HG02943 (cell line): ENCODE measurements at regions not wholly inside any gene's neighbourhood (a gene's known extent, or its start where the extent isn't known, plus 50 kb on each side); places are given as distances from the start of the nearest gene placed in this dataset.
"Not testable (repeated sequence)": the region's sequence is repeated elsewhere in the genome, so short reads cannot be mapped to it uniquely, and the experiment has no call there.

Experiments
- ATAC-seq: cut with Tn5 transposase; IDR thresholded peaks from one replicate; pipeline ENCODE4 v1.9.1; 2021; ENCODE audit warnings: mild to moderate bottlenecking, low read depth, moderate library complexity; ENCODE audit not compliant: unreplicated experiment

DNA sequence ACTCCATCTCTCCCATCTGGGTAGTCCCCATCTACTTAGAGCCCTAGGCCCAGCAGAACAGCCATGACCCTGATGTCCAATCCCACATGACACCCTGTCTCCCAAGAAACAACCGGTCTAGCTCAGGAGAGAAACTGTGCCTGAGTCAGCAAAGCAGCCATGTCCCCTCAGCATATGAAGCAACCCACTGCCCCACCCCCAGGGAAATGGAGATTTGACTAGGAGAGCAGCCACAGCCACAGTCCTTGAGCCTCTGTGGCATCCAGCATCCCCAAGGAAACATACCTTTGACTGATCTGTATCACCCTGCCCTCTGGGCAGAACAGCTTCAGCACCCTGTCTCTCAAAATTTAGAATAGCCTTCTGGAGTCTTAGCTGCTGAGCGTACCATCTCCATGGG lies 641.9 kb upstream of the FBXO33 start:
- ATAC-seq: no peak

DNA sequence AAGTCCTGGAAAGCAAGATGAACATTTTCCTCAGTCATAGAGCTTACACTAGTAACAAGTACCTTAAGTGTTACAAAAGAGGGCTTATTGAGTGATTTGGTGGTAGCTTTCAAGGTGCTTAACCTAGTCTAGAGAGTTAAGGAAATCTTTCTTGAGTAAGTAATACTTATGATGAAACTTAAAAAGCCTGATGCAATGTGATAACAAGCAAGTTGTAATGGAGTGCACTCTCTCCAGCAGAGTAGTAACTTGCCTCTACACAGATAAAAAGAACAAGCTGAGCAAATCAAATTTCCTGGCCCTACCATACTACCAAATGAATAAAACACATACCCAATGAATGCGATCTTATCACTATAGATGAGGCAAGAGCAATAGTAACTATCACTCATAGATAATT lies 639.9 kb upstream of the FBXO33 start:
- no peak for ATAC-seq

DNA sequence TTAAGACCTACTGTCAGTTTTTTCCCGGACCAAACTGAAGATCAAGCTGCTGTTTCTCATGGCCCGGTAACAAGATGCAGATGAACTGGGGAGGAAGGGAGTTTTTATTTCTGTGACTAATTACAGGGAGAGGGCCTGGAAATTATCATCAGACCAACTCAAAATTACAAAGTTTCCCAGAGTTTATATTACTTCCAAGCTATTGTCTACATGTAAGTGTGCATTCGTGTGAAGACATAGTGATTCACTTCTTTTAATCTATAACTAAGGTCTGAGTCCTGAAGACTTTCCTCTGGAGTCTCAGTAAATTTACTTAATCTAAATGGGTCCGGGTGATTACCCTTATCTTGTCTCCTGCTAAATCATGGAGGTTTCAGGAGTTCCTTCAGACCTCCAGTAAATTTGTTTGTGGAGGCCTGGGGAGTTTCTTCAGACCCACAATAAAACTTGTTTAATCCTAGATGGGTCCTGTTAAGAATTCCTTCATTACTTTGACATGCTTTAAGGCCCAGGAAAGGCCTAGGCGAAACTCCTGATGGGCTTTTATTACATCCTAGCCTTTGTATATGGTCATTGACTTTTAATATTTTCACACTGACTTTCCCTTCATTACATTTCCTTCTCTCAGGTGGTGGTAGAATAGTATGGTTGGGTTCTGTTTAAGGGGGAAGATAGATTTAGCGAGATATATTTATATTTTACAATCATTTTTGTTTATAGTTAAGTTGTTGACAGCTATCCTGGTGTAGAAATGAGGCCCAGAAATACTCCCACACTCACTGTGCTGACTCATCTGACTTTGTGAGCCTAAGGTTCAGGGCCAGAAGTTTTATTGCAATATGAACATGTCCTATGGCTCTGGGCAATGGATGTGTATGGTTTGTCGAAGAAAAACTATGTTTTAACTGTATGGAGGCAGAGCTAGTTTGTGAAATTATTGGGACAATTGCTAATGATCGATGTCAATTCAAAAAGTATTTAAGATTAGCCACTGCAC lies 627.0 kb upstream of the FBXO33 start:
- no peak for ATAC-seq

DNA sequence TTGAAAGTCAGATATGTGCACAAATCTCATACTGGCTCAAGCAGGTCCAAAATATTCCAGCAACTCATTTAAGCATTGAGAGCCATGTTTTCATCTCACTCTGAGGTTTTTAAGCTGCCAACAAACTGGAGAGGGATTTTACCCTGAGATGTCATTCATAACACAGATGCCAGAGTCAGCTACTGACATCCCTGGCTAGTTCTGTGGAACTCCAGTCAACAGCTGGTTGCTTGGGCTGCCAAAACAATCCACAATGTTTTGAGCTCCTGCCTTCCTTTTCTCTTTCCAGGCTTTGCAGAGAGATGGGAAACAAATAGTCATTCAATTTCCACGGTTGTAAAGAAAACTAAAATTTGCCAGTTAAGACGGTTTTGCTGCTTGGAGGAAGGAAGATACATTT lies 621.2 kb upstream of the FBXO33 start:
- ATAC-seq: no peak

DNA sequence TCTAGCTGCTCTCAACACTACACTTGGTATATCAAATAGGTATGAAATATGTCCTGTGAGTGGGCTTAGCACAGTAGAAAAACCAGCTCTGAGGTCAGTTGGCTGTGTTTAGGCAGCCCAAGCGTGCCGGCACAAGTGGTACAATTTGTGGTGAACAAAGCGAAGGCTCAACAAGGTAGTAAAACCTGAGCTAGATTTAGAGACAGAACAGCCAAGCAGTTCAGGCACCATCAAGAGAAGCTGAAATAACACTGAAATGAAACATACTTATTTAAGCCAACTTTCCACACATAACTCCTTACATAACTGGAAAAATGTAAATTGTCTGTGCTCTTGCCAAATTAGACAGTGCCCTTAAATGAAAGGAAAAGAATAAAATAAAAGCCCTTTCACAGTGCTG lies 596.8 kb upstream of the FBXO33 start:
- ATAC-seq: no peak

DNA sequence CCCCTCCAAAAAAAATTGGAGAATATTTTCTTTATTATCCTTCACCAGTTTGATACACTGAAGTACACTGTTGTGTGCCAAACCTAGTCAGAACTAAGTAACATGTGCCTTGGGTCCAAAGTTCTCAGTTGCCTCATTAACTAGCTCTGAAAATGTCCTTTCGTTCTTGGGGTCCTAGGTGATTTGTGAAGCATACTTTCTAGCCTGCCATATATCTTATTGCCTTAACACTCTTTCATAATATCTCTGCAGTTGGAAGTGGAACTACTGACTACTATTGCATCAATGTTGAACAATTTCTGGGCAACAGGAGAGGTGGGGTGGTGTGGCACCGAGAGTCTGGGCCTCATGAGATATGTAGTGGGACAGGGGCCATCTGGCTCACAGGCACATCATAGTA lies 592.9 kb upstream of the FBXO33 start:
- no peak for ATAC-seq

DNA sequence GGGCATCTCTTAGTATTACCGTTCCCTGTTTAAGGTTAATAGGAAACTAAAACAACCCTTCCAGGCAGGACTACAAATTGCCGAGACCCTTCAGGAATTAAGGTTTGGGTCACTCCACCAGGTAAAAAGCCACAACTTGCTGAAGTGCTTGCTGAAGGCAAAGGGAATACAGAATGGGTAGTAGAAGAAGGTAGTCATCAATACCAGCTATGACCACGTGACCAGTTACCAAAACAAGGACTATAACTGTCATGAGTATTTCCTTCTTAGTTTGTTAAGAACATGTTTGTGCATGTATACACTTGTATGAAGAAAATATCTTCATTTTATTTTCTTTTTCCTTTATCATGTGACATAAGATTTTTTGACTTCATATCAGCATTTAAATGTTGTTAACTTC lies 578.7 kb upstream of the FBXO33 start:
- no peak for ATAC-seq

DNA sequence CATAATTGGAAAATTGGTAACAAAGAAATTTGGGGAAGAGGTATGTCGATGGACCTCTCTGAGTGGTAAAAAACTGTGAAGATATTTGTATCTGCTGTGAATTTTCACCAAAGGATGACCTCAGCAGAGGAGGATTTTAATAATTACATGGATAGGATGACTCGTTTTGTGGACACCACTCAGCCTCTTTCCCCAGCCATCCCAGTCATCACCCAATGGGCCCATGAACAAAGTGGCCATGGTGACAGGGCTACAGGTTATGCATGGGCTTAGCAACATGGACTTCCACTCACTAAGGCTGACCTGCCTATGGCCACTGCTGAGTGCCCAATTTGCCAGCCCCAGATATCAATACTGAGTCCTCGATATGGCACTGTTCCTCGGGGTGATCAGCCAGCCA lies 577.5 kb upstream of the FBXO33 start:
- no peak for ATAC-seq

DNA sequence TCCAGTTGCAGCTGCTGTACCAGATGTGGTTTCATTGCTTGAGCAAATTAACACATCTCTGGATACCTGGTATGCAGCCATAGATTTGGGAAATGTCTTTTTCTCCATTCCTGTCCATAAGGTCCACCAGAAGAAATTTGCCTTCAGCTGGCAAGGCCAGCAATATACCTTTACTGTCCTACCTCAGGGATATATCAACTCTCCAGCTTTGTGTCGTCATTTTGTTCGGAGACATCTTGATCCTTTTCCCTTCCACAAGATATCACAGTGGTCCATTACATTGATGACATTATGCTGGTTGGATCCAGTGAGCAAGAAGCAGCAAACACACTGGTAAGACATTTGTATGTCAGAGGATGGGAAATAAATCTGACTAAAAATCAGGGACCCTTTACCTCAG lies 576.1 kb upstream of the FBXO33 start:
- ATAC-seq: not testable (repeated sequence)

DNA sequence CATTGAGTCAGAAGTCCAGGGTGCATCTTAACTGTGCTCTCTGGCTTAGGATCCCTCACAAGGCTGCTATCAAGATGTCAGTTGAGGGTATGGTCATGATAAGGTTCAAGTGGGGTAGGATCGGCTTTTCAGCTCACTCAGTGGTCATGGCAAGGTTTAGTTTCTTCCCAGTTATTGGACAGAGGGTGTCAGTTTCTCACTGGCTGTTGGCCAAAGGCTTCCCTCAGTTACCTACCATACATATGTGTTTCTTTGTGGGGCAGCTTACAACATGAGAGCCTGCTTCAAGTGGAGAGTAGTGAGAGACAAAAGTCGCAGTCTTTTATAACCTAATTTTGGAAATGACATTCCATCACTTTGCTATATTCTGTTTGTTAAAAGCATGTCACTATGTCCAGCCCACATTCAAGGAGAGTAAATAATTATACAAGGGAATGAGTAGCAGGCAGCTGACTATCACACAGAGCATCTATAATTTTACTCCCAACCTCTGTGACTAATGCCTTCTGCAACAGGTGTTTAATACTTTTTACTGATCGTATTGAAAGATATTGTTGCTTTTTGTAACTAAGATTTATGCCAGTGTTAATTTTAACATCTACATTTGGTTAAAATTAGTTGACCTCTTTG lies 572.8 kb upstream of the FBXO33 start:
- no peak for ATAC-seq

DNA sequence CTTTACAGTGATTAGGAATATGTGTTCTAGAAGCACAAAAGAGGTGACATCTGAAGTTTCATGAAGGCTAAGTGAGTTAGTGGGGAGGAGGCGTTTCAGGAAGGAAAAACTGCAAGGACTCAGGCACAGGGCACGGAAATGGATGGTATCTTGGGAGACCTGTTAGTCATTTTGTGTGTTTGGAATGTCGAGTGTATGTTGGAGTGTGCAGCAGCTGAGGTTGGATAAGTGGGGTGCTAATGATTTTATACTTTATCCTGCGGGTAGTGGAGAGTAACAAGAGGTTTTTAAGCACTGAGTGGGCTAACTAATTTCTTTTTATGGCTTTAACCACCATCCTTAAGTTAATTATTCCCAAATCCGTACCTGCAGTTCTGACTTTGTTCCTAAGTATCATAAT lies 571.5 kb upstream of the FBXO33 start:
- no peak for ATAC-seq

DNA sequence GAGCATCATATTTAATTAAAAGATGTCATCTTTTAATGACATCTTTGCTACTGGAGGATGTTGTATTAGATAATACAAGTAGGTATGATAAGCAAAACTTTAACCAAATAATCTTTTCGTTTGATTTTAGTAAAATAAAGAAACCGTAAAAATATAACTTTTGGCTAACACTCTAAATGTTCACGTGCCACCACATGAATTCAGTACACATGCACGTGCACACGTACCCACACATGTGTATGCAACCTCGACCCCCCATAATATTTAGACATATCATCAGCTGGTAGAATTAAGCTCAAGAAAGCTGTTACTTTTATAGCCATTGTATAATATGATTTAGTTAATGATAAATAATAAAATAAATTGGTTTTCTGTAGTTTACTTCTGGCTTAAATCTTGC lies 566.6 kb upstream of the FBXO33 start:
- no peak for ATAC-seq

DNA sequence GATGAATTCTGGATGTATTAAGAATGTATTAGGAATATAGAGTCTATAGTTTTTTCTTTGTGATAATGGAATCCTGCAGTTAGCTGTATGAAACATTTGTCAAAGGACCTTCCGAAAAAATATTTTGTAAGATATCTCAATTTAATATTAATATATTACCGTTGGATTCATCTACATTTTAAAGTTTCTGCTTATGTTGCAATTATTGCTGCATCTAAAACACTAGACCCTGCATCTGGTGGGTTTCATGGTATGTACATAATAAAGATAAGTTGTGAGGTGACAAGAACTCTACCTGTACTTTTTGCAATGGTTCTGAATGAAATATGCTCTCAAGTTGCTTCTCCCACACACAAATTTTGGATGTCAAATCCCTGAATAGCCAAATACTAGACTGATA lies 565.9 kb upstream of the FBXO33 start:
- no peak for ATAC-seq

DNA sequence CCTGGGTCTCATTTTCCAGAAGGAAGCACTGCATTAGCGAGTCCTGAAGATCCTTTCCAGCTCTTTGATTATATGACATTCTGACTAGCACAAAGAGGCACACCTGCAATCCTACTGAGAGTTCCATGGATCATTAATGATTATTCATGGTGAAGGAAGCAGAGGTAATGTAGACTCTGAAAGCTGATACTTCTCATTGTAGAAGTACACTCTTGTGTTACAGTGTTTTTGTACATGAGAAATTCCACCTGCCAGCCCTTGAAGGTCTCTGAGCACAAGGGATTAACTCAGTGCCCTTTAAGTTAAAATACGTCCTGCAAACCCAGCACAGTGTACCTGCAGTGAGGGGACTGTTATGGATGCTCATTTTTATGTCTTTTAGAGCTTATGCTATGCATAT lies 558.8 kb upstream of the FBXO33 start:
- ATAC-seq: no peak

DNA sequence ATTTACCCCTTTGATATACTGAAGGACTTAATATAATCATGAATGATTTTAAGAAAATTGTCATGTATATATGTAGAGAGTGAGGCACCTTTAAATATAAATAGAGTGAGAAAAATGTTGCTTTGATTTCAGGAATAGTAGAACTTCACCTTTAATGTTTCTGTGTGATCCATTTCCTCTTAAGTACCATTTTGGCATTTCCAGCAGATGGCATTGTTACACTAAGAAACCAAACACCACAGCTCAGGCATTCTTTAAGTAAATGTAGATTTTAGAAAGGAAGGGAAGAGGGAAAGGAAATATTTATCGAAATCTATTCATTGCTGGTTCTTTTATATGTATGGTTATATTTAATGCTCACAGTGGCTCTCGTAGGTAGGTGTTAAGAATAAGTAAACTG lies 556.7 kb upstream of the FBXO33 start:
- ATAC-seq: no peak

DNA sequence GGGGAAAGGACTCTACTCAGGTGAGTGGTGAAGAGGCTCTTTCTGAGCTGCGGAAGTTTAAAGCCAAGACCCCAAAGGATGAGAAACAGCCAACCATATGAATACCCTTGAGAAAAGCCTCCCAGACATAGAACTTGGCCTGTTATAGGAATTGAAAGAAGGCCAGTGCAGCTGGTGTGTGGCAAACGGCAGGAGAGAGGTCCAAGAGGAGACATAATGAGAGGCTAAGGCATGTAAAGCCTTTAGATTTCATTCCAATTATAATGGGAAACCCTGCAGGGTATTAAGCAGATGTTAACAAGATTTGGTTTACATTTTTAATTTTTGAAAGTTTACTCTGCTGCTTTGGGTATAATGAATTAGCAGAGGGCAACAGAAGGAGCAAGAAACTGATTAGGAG lies 552.1 kb upstream of the FBXO33 start:
- ATAC-seq: no peak

DNA sequence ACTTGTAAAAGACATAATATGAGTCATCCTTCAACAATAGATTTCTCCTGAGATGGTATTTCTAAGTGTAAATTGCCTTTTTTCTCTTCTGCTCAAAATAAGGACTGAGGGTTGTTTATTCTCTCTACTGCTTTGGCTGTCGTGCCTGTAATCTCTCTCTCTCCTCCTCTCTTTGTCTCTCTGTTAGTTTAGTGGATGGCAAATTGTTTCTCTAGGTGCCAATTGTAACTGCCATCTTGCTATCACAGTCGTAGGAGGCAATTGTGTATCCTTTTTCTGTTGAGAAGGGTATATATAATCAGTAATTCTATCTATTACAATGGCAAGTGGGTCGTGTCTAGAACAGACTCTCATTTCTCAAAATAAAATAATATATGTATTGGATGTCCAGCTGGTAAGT lies 545.0 kb upstream of the FBXO33 start:
- no peak for ATAC-seq

DNA sequence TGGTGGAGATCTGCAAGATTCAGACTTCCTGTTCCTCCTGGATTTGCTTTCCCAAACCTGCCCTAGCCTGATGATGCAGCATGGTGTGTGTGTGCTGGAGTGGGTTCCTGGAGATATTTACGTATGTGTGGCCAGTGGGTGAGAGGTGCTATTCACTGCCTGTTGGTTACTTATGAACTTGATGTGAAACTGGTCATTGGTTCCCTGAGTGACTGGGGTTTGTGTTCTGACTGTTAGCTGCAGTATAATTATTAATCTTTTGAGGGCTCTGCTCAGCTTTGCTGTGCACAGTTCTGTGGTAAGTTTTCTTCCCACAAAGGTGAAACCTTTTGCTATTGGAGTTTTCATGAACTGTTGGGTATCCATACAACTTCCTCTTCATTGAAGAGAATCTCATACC lies 541.8 kb upstream of the FBXO33 start:
- peak; percentile 99 for ATAC-seq

DNA sequence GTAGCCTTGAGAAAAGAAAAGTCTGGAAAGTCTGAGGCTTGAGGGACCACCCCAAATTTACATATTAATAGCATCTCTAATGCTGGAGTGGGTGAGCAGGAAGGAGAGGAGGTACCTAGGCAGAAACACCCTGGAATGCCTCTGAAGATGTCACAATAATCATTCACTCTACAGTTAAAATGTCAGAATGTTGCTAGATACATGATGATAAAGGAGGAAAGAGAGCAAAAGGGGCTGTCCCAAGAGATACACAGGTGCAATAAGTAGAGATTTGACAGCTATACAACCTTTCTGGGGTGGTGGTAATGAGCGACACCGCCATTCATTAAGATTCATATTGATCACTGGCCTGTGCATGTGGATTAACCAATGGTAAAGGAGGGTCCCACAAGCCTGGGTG lies 540.5 kb upstream of the FBXO33 start:
- ATAC-seq: no peak

DNA sequence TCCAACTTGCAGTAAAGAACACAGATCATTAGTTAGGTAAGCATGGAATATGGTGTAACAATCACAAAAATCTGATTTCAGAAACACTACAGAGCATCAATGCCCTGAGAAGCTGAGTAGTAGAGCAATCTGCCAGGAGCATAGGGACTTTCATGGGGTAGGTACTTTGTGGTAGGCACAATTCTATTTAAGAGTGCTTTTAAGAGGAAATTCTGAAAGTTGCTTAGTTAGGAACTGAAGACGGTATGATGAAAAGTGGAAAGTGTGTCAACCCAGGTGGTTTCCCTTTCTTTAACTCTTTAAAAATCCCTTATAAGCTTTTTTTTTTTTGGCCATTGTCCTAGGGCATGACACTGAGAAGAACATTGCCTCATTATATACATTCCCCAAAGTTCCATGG lies 535.7 kb upstream of the FBXO33 start:
- ATAC-seq: no peak

DNA sequence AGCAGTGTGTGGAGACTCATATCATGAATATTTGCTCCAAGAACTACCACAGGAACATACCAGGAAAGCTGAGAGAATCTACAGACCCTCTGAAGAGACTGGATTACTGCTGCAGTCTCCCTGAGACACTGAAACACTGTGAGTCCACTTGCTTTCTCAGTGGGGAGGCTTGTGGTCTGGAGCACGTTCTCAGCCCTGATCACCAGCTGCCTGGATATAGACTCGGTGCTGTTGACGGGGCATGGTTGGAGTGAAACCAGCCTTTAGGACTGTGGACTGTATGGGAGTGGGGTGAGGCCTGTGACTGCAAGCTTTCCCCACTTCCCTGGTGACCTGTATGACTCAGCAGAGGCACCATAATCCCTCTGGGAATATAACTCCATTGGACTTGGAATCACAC lies 525.8 kb upstream of the FBXO33 start:
- ATAC-seq: peak; percentile 55

DNA sequence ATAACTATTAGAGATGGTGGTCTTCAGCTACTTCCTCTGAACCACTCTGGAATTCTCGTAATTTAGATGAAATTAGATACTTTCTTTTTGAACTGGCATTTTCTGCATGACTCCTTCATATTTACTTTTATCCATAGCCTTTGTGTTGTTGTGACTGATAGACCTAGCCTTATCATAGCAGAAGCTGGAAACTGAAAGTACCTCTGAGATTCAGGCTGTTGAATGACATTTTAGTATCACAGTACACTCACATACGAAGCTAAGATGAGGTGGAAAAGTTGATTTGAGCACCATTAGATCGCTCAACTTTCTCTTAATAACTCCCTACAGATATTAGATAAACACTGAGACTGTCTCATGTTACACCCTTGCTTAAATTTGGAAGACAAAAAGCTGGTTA lies 525.1 kb upstream of the FBXO33 start:
- ATAC-seq: no peak
